ENCODE measurements at regions not wholly inside any gene's neighbourhood (a gene's known extent, or its start where the extent isn't known, plus 50 kb on each side); places are given as distances from the start of the nearest gene placed in this dataset.

- DNase-seq (ENCODE audit: low spot score in 2 of 2), result peak in 1 of 2 donors; percentile 46
- TF ChIP-seq CTCF (IDR thresholded peaks at IDR 0.05) (no peak), POLR2A (IDR thresholded peaks at IDR 0.05) (no peak)
- WGBS, 2 donors, result 82% methylated on average over 3 of the region's 3 CpGs
- no peak overlapping the region for H3K4me3 ChIP-seq (ENCODE audit: low read depth, poor library complexity, severe bottlenecking)
- intact Hi-C loops (cut with DNase I; ENCODE audit: low total_unique reads), result no loop called here
Observed at GRCh38 chr6:167565388-167565787, 240.5 kb downstream of the TTLL2 start.

- H3K4me3 ChIP-seq (ENCODE audit: low read depth, poor library complexity, severe bottlenecking), result no peak overlapping the region
- WGBS, 2 donors, result 59 to 68% methylated on average over 18 of the region's 18 CpGs
- intact Hi-C loops (cut with DNase I; ENCODE audit: low total_unique reads), result no loop called here
- DNase-seq (ENCODE audit: low spot score in 2 of 2), result peak; percentile 31 to 82
- TF ChIP-seq POLR2A (IDR thresholded peaks at IDR 0.05), result no peak
- TF ChIP-seq CTCF (IDR thresholded peaks at IDR 0.05), result no peak
Observed at GRCh38 chr6:167565884-167566599, 241.2 kb downstream of the TTLL2 start.

- intact Hi-C loops (cut with DNase I; ENCODE audit: low total_unique reads), result no loop called here
- WGBS, 2 donors, result 73 to 89% methylated on average over 9 to 12 of the region's 13 CpGs
- H3K4me3 ChIP-seq (ENCODE audit: low read depth, poor library complexity, severe bottlenecking), result no peak overlapping the region
- DNase-seq (ENCODE audit: low spot score in 2 of 2), result peak in 1 of 2 donors; percentile 83
- TF ChIP-seq POLR2A (IDR thresholded peaks at IDR 0.05) (no peak), CTCF (IDR thresholded peaks at IDR 0.05) (no peak)
Observed at GRCh38 chr6:167566711-167567141, 241.8 kb downstream of the TTLL2 start.

- intact Hi-C loops (cut with DNase I; ENCODE audit: low total_unique reads), result no loop called here
- WGBS, 2 donors, result 80 to 84% methylated on average over 25 to 26 of the region's 26 CpGs
- H3K4me3 ChIP-seq (ENCODE audit: low read depth, poor library complexity, severe bottlenecking), result no peak overlapping the region
- DNase-seq (ENCODE audit: low spot score in 2 of 2), result peak; percentile 15 to 70
- TF ChIP-seq POLR2A (IDR thresholded peaks at IDR 0.05), result no peak
Observed at GRCh38 chr6:167567142-167568033, 242.5 kb downstream of the TTLL2 start.

- TF ChIP-seq POLR2A (IDR thresholded peaks at IDR 0.05) (no peak), CTCF (IDR thresholded peaks at IDR 0.05) (no peak)
- intact Hi-C loops (cut with DNase I; ENCODE audit: low total_unique reads), result no loop called here
- WGBS, 2 donors, result 93 to 94% methylated on average over 18 of the region's 18 CpGs
- peak in 1 of 2 donors; percentile 56 for DNase-seq (ENCODE audit: low spot score in 2 of 2)
- no peak overlapping the region for H3K4me3 ChIP-seq (ENCODE audit: low read depth, poor library complexity, severe bottlenecking)
Observed at GRCh38 chr6:167568407-167569024, 243.6 kb downstream of the TTLL2 start.

Measured in lower leg skin (tissue), 4 donors.